Calu3 (cell line): ENCODE measurements at regions not wholly inside any gene's neighbourhood (a gene's known extent, or its start where the extent isn't known, plus 50 kb on each side); places are given as distances from the start of the nearest gene placed in this dataset.

ENCODE experiments used
- BruUV-seq: library from RNA; stranded (reverse); fragments of 400-500 nt; replicated peaks from 2 replicates; lab custom pipeline; 2021; lab: Mats Ljungman, UMichigan
- CTCF ChIA-PET: fragments of 300-600 bp; sonication (Branson Sonifier 250); formaldehyde crosslinking; loops from one replicate; lab custom pipeline; 2022; ENCODE audit warnings: antibody characterized with exemption; lab: Charles Lee
- DNase-seq: peaks from one replicate; pipeline ENCODE4 v3.0.0; 2022
- H3K27ac Mint-ChIP-seq: one replicate; pipeline ENCODE4 v1.8.0; 2022; ENCODE audit warnings: mixed read lengths; ENCODE audit not compliant: unreplicated experiment
- H3K27me3 Mint-ChIP-seq: one replicate; pipeline ENCODE4 v1.8.0; 2022; ENCODE audit warnings: mixed read lengths; ENCODE audit not compliant: unreplicated experiment
- H3K36me3 Mint-ChIP-seq: one replicate; pipeline ENCODE4 v1.8.0; 2022; ENCODE audit warnings: mild to moderate bottlenecking, moderate library complexity, mixed read lengths; ENCODE audit not compliant: insufficient read depth, unreplicated experiment
- H3K4me1 Mint-ChIP-seq: one replicate; pipeline ENCODE4 v1.8.0; 2022; ENCODE audit warnings: mild to moderate bottlenecking, low read depth, mixed read lengths; ENCODE audit not compliant: unreplicated experiment
- H3K4me3 Mint-ChIP-seq: one replicate; pipeline ENCODE4 v1.8.0; 2022; ENCODE audit warnings: mild to moderate bottlenecking, low read depth, moderate library complexity, mixed read lengths; ENCODE audit not compliant: unreplicated experiment
- H3K9me3 Mint-ChIP-seq: one replicate; pipeline ENCODE4 v1.8.0; 2022; ENCODE audit warnings: low read depth, mixed read lengths; ENCODE audit not compliant: unreplicated experiment
- intact Hi-C: fragments of 100-400 bp; cut with micrococcal nuclease; formaldehyde crosslinking; loops from one replicate; pipeline ENCODE4 v1.10.0; 2022; ENCODE audit not compliant: unreplicated experiment
- TF ChIP-seq, protein P1 (sequence below): fragments of 200-600 bp; IDR thresholded peaks from one replicate; pipeline ENCODE4 v1.8.0; 2022; ENCODE audit warnings: antibody characterized with exemption; ENCODE audit not compliant: unreplicated experiment

DNA sequence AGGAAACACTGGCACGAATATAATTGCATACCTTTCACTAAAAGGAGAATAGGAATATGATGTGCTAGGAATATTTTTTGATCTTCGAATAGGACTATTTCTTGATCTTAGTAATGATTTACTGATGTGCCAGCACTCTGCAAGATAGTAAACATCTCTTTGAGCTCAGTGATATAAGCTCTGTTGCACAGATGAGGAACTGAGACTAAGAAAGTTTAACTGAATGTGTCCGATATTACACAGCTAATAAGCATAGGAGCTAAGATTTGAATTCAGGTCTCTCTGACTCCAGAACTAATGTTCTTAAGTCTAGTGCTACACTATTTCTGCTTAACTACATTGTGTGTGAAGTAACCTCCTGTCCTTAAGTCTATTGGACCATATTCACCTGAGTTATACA, 98.4 kb upstream of the PTPRZ1 start:
- TF ChIP-seq, protein P1, sequence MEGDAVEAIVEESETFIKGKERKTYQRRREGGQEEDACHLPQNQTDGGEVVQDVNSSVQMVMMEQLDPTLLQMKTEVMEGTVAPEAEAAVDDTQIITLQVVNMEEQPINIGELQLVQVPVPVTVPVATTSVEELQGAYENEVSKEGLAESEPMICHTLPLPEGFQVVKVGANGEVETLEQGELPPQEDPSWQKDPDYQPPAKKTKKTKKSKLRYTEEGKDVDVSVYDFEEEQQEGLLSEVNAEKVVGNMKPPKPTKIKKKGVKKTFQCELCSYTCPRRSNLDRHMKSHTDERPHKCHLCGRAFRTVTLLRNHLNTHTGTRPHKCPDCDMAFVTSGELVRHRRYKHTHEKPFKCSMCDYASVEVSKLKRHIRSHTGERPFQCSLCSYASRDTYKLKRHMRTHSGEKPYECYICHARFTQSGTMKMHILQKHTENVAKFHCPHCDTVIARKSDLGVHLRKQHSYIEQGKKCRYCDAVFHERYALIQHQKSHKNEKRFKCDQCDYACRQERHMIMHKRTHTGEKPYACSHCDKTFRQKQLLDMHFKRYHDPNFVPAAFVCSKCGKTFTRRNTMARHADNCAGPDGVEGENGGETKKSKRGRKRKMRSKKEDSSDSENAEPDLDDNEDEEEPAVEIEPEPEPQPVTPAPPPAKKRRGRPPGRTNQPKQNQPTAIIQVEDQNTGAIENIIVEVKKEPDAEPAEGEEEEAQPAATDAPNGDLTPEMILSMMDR = no peak
- no peaks in the 10 kb centered on the region for H3K36me3 Mint-ChIP-seq
- H3K4me3 Mint-ChIP-seq = no peak overlapping the region
- no peaks in the 10 kb centered on the region for H3K27me3 Mint-ChIP-seq
- CTCF ChIA-PET = interaction anchor here (0.6 kb wide), 1 partner anchor 748 kb away, joined by 4 read pairs; no protein-coding TSS in a partner anchor
- no peaks in the 10 kb centered on the region for H3K9me3 Mint-ChIP-seq
- no peak overlapping the region for H3K27ac Mint-ChIP-seq
- BruUV-seq = no TSS peak
- H3K4me1 Mint-ChIP-seq = peaks cover 7% of the 10 kb centered on the region
- intact Hi-C loops = no loop called here
- no peak for DNase-seq

DNA sequence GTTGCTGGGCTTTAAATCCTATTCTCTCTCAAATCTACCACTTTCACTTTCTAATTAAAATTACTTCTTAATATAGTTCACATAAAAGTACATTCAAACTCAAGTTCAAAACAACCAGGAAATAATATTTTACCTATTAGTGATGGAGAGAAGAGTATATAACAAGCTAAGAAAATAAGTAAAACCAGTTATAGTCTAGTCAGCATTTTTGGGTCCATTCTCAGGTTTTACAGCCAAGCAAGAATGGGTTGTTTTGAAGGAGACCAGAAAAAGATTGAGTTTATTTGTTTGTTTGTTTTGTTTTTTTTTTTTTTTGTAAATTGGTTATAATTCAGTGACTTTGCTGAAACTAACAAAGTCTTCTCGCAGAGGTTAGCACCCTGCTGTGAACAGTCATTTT, 106.3 kb upstream of the PTPRZ1 start:
- Mint-ChIP-seq H3K4me3 (no peak overlapping the region), H3K36me3 (no peaks in the 10 kb centered on the region), H3K27ac (no peak overlapping the region), H3K4me1 (peaks cover 7% of the 10 kb centered on the region), H3K27me3 (no peaks in the 10 kb centered on the region), H3K9me3 (peaks cover 3% of the 10 kb centered on the region)
- CTCF ChIA-PET = interaction anchor here (0.5 kb wide), 1 partner anchor 589 kb away, joined by 3 read pairs; no protein-coding TSS in a partner anchor
- intact Hi-C loops = no loop called here
- DNase-seq = no peak
- TF ChIP-seq, protein P1 = no peak
- no TSS peak for BruUV-seq

DNA sequence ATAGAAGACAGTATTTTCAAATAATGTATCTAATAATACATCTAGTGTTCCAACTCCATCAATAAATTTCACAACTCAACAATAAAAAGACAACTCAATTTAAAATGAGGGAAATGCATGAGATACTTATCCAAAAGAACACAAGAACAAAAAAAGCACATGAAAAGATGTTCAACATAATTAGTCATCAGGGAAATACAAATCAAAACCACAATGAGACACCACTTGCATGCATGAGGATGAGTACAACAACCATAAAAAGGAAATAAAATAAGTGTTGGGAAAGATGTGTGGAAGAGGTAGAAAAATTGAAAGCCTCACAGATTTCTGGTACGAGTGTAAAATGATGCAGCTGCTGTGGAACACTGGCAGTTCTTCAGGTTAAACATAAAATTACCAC, 111.6 kb upstream of the PTPRZ1 start:
- Mint-ChIP-seq H3K36me3 (no peaks in the 10 kb centered on the region), H3K4me1 (no peaks in the 10 kb centered on the region), H3K4me3 (no peak overlapping the region), H3K9me3 (peaks cover 3% of the 10 kb centered on the region), H3K27ac (no peak overlapping the region), H3K27me3 (no peaks in the 10 kb centered on the region)
- CTCF ChIA-PET = no interaction called here
- DNase-seq = no peak
- intact Hi-C loops = no loop called here
- TF ChIP-seq, protein P1 = no peak
- no TSS peak for BruUV-seq

DNA sequence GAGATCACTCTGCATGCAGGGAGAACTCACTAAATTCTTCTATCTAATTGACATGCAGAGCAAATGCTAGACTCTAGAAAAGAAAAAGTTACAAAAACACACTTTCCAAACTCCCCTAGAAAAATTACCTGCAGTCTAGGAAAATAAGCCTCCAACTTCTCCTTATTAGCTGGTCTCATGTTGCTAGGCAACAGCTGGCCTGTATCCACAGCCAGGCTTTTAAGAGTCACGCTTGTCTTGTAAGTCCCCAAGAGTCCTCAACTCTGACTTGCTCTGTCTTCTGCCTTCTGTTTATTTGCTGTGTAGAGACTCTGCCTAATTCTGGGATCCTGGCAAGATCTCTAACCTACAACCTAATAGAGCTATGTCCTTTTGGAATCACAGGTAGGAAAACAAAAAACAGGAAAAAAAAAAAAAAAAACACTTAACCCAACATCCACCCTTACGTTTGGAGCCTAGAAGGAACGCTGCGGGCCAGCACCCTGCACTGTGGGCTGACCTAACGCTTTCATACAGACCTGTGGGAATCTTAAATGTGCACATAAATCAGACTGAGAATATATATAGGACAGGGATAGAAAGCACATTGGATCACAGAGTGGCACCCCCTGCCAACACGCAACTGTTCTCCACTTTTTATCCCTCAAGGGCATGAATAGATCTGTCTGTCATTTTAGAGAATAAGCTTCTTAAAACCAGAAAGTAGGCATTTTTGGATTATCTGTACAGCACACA, 117.0 kb upstream of the PTPRZ1 start:
- Mint-ChIP-seq H3K4me1 (no peaks in the 10 kb centered on the region), H3K4me3 (no peak overlapping the region), H3K27me3 (no peaks in the 10 kb centered on the region), H3K36me3 (no peaks in the 10 kb centered on the region), H3K27ac (no peak overlapping the region), H3K9me3 (peaks cover 2% of the 10 kb centered on the region)
- no peak for DNase-seq
- CTCF ChIA-PET = no interaction called here
- TF ChIP-seq, protein P1 = no peak
- no TSS peak for BruUV-seq
- intact Hi-C loops = no loop called here
